Tibial artery (tissue), 4 donors: ENCODE measurements at regions not wholly inside any gene's neighbourhood (a gene's known extent, or its start where the extent isn't known, plus 50 kb on each side); places are given as distances from the start of the nearest gene placed in this dataset.

Source experiments
- DNase-seq, 2 donors: peaks; one replicate each; pipeline ENCODE4 v3.0.0-alpha.2; 2019
- H3K27ac ChIP-seq, 2 donors: fragments of 200-600 bp; sonication (generic) in 1 of 2; 1 replicate in 1 of 2; 2 replicates in 1 of 2; pipeline ENCODE4 v1.5.1; 2018 to 2019; ENCODE audit warnings: mild to moderate bottlenecking in 1 of 2
- H3K27me3 ChIP-seq, 2 donors: fragments of 200-600 bp; sonication (generic) in 1 of 2; one replicate each; pipeline versions ENCODE4 v1.5.1 to v1.6.0; 2016 to 2019
- H3K36me3 ChIP-seq, 3 donors: fragments of 200-600 bp; sonication (generic) in 2 of 3; one replicate each; pipeline ENCODE4 v1.5.1; 2016 to 2019; ENCODE audit warnings: mild to moderate bottlenecking in 2 of 3
- H3K4me1 ChIP-seq, 4 donors: fragments of 200-600 bp; sonication (generic) in 2 of 4; 1 replicate in 3 of 4; 2 replicates in 1 of 4; pipeline ENCODE4 v1.5.1; 2016 to 2019
- H3K4me3 ChIP-seq, 2 donors: fragments of 200-600 bp; sonication (generic) in 1 of 2; 1 replicate in 1 of 2; 2 replicates in 1 of 2; pipeline ENCODE4 v1.5.1; 2018 to 2019; ENCODE audit warnings: mild to moderate bottlenecking in 2 of 2
- H3K9me3 ChIP-seq, 3 donors: fragments of 200-600 bp; sonication (generic) in 1 of 3; one replicate each; pipeline ENCODE4 v1.5.1; 2016 to 2019
- CTCF ChIP-seq, 2 experiments: fragments of 200-600 bp in 1 of 2; fragments of 450-650 bp in 1 of 2; IDR thresholded peaks; one replicate each; pipeline ENCODE4 v1.5.1; 2017 to 2019; ENCODE audit warnings: antibody characterized with exemption in 2 of 2, mild to moderate bottlenecking in 1 of 2, moderate library complexity in 1 of 2
- intact Hi-C: fragments of 100-400 bp; cut with DNase I; formaldehyde crosslinking; loops from one replicate; pipeline ENCODE4 v1.15.0; 2023; ENCODE audit warnings: low total_unique reads

GRCh38 chr15:93432474-93432873 is 343.5 kb upstream of the RGMA start:
- H3K4me3 ChIP-seq, result no peak overlapping the region
- intact Hi-C loops, result no loop called here
- no peaks in the 10 kb centered on the region for H3K27me3 ChIP-seq
- no peaks in the 10 kb centered on the region for H3K9me3 ChIP-seq
- no peak for TF ChIP-seq CTCF (IDR thresholded peaks at IDR 0.05)
- no peaks in the 10 kb centered on the region for H3K36me3 ChIP-seq
- no peaks in the 10 kb centered on the region for H3K4me1 ChIP-seq
- no peak for DNase-seq
- no peak overlapping the region for H3K27ac ChIP-seq

GRCh38 chr15:93428807-93429351 is 339.9 kb upstream of the RGMA start:
- no peak overlapping the region for H3K27ac ChIP-seq
- H3K4me3 ChIP-seq, result no peak overlapping the region
- H3K9me3 ChIP-seq, result no peaks in the 10 kb centered on the region
- DNase-seq, result no peak
- intact Hi-C loops, result no loop called here
- H3K4me1 ChIP-seq, result no peaks in the 10 kb centered on the region
- H3K36me3 ChIP-seq, result no peaks in the 10 kb centered on the region
- H3K27me3 ChIP-seq, result no peaks in the 10 kb centered on the region
- TF ChIP-seq CTCF (IDR thresholded peaks at IDR 0.05), result no peak

GRCh38 chr15:93428150-93428549 is 339.1 kb upstream of the RGMA start:
- no peak overlapping the region for H3K4me3 ChIP-seq
- peak in 1 of 2 donors; percentile 39 for DNase-seq
- H3K36me3 ChIP-seq, result no peaks in the 10 kb centered on the region
- H3K27ac ChIP-seq, result no peak overlapping the region
- intact Hi-C loops, result no loop called here
- H3K4me1 ChIP-seq, result no peaks in the 10 kb centered on the region
- H3K27me3 ChIP-seq, result no peaks in the 10 kb centered on the region
- H3K9me3 ChIP-seq, result no peaks in the 10 kb centered on the region
- no peak for TF ChIP-seq CTCF (IDR thresholded peaks at IDR 0.05)

GRCh38 chr15:93424131-93424530 is 335.1 kb upstream of the RGMA start:
- Histone ChIP-seq H3K4me1 (no peaks in the 10 kb centered on the region), H3K27me3 (no peaks in the 10 kb centered on the region), H3K27ac (no peak overlapping the region), H3K36me3 (no peaks in the 10 kb centered on the region), H3K4me3 (no peak overlapping the region), H3K9me3 (no peaks in the 10 kb centered on the region)
- no peak for TF ChIP-seq CTCF (IDR thresholded peaks at IDR 0.05)
- intact Hi-C loops, result no loop called here
- DNase-seq, result no peak

GRCh38 chr15:93422476-93422875 is 333.5 kb upstream of the RGMA start:
- no peak for TF ChIP-seq CTCF (IDR thresholded peaks at IDR 0.05)
- intact Hi-C loops, result no loop called here
- no peaks in the 10 kb centered on the region for H3K9me3 ChIP-seq
- no peak overlapping the region for H3K4me3 ChIP-seq
- no peaks in the 10 kb centered on the region for H3K36me3 ChIP-seq
- H3K4me1 ChIP-seq, result no peaks in the 10 kb centered on the region
- no peak for DNase-seq
- no peak overlapping the region for H3K27ac ChIP-seq
- H3K27me3 ChIP-seq, result peaks cover 0 to 4% of the 10 kb centered on the region in 2 donors

- Histone ChIP-seq H3K9me3 (no peaks in the 10 kb centered on the region), H3K27ac (no peak overlapping the region), H3K4me3 (no peak overlapping the region), H3K36me3 (no peaks in the 10 kb centered on the region), H3K4me1 (no peaks in the 10 kb centered on the region), H3K27me3 (peaks cover 0 to 4% of the 10 kb centered on the region in 2 donors)
- no peak for TF ChIP-seq CTCF (IDR thresholded peaks at IDR 0.05)
- no peak for DNase-seq
- intact Hi-C loops, result no loop called here
These were observed 331.5 kb upstream of the RGMA start for GRCh38 chr15:93420477-93420876.
